SK-N-MC (cell line): ENCODE measurements at regions not wholly inside any gene's neighbourhood (a gene's known extent, or its start where the extent isn't known, plus 50 kb on each side); places are given as distances from the start of the nearest gene placed in this dataset.

Experiments
- EZH2 ChIP-seq: fragments of 200-600 bp; sonication (generic); IDR thresholded peaks from one replicate; pipeline ENCODE4 v1.6.1; 2017; ENCODE audit warnings: antibody characterized with exemption
- POLR2AphosphoS5 ChIP-seq: IDR thresholded peaks from 2 replicates; pipeline ENCODE4 v1.6.1; 2012; ENCODE audit warnings: mild to moderate bottlenecking, low read depth, low read length, borderline replicate concordance

DNA sequence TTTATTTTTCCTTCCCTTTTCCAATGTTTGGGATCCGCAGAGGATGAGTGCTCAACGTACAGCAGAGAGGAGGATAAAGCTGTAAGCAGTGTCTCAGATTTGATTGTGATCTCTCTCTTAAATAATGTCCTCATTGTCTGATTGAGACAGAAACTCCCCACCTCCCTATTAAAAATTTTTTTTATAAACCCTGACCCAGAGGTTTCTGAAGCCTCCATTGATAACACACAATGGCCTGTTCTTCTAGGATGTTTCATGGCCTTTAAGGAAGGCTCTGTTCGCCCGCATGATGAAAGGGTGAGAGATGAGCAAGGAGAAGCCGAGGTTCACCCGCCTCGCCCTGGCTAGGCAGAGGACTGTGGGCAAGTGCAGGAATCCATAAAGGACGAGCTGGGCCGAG, 138.2 kb upstream of the GAS1 start:
- no peak for TF ChIP-seq EZH2
- TF ChIP-seq POLR2AphosphoS5 = no peak
